NB4 (cell line): ENCODE measurements at regions not wholly inside any gene's neighbourhood (a gene's known extent, or its start where the extent isn't known, plus 50 kb on each side); places are given as distances from the start of the nearest gene placed in this dataset.

Experiments
- MYC ChIP-seq: IDR thresholded peaks from 2 replicates; pipeline ENCODE4 v1.6.1; 2011; ENCODE audit warnings: low read depth, low read length
- POLR2A ChIP-seq: IDR thresholded peaks from 2 replicates; pipeline ENCODE4 v1.6.1; 2011; ENCODE audit warnings: mild to moderate bottlenecking; ENCODE audit not compliant: insufficient read length; ENCODE audit errors: extremely low read depth
- TF ChIP-seq, protein P1 (sequence below): IDR thresholded peaks from one replicate; pipeline ENCODE4 v1.5.1; 2012; ENCODE audit warnings: low read depth, low read length
- TF ChIP-seq, protein P2 (sequence below): IDR thresholded peaks from 2 replicates; pipeline ENCODE4 v1.6.1; 2011; ENCODE audit warnings: low read depth, low read length

DNA sequence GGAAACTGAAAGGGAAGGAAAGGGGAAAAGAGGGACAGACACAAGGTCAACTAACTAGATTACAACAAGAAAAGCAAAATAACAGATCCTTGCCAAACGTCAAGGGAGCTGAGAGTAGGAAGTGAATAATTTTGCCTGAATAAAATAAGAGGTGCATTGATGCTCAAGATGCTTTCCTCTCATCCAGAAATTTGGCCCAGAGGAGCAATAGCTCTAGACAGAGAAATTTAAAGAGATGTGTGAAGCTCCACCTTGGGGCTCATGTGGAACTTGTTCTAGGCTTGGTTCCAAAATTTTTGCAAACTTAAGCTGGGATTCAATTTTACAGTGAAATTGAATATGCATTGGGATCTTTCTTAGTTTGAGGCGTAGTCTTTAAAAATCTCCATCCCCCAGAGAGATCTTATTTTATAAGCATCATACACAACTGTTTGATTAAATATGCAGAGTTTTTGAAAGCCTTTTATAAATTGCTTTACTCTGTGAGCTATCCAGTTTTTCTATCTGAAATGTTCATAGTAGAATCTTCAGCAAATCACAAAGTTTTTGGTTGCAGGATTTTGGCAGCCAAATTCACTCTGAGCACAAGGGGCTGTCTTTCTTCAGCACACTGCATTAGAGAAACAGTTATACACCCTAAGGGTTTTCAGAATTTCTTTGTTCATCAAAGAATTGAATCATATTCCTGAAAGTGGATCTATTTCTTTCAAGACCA is 1159.5 kb downstream of the ADGRL3 start:
- TF ChIP-seq, protein P1, sequence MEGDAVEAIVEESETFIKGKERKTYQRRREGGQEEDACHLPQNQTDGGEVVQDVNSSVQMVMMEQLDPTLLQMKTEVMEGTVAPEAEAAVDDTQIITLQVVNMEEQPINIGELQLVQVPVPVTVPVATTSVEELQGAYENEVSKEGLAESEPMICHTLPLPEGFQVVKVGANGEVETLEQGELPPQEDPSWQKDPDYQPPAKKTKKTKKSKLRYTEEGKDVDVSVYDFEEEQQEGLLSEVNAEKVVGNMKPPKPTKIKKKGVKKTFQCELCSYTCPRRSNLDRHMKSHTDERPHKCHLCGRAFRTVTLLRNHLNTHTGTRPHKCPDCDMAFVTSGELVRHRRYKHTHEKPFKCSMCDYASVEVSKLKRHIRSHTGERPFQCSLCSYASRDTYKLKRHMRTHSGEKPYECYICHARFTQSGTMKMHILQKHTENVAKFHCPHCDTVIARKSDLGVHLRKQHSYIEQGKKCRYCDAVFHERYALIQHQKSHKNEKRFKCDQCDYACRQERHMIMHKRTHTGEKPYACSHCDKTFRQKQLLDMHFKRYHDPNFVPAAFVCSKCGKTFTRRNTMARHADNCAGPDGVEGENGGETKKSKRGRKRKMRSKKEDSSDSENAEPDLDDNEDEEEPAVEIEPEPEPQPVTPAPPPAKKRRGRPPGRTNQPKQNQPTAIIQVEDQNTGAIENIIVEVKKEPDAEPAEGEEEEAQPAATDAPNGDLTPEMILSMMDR: no peak
- no peak for TF ChIP-seq POLR2A
- TF ChIP-seq MYC: no peak
- TF ChIP-seq, protein P2, sequence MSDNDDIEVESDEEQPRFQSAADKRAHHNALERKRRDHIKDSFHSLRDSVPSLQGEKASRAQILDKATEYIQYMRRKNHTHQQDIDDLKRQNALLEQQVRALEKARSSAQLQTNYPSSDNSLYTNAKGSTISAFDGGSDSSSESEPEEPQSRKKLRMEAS: no peak
